GM12872 (cell line): ENCODE measurements at regions not wholly inside any gene's neighbourhood (a gene's known extent, or its start where the extent isn't known, plus 50 kb on each side); places are given as distances from the start of the nearest gene placed in this dataset.

Experiments
- CTCF ChIP-seq: IDR thresholded peaks from 3 replicates; pipeline ENCODE4 v1.5.1; 2011; ENCODE audit warnings: low read depth, mild to moderate bottlenecking, low read length, moderate library complexity; ENCODE audit not compliant: insufficient read depth

GRCh38 chr10:53088961-53089360 is 316.4 kb upstream of the MBL2 start:
- TF ChIP-seq CTCF: no peak

- TF ChIP-seq CTCF: no peak
These were observed 306.7 kb upstream of the MBL2 start for GRCh38 chr10:53079283-53079682.

GRCh38 chr10:53076948-53077347 is 304.4 kb upstream of the MBL2 start:
- no peak for TF ChIP-seq CTCF

GRCh38 chr10:53075469-53075868 is 302.9 kb upstream of the MBL2 start:
- TF ChIP-seq CTCF: no peak

DNA sequence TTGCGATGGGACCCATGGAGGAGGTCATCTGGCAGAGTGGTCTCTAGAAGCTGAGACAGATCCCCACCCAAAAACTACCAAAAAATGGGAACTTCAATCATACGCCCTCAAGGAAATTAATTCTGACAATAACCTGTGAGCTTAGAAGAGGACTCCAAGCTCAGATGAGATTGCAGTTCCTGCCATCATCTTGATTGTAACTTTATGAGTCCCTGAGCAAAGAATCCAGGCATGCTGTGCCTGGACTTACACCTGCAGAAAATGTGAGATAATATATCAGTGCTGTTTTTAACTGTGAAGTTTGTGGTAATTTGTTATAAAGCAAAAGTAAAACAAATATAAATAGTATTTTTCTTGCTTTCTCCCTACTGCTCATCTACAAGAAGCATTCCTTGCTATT is 299.6 kb upstream of the MBL2 start:
- no peak for TF ChIP-seq CTCF

DNA sequence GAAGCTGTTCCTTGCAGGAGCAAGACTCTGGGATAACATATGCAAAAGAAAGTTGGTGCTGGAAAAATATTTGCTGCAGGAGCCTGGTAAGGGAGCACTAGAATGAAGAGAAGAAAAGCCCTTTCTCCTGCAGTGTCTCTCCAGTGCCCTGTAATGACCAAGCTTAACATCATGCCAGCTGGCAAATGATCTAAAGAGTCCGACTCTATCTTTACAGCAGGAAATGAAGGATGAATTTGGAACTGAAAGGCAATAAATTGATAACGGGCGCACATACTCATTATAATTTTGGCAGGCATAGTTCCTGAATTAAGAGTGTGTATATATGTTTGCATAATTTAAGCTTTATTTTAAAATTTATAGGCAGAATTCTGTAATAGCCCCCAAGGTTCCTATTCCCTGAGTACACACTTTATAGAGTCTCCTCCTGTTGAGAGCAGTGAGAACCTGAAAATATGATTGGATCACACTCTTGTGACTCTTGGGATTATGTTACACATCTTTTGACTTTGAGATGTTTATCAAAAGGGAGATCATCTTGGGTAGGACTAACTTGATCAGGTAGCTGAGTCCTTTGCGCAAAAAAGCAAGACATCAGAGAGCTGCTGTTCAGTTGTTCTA is 299.0 kb upstream of the MBL2 start:
- TF ChIP-seq CTCF: no peak

DNA sequence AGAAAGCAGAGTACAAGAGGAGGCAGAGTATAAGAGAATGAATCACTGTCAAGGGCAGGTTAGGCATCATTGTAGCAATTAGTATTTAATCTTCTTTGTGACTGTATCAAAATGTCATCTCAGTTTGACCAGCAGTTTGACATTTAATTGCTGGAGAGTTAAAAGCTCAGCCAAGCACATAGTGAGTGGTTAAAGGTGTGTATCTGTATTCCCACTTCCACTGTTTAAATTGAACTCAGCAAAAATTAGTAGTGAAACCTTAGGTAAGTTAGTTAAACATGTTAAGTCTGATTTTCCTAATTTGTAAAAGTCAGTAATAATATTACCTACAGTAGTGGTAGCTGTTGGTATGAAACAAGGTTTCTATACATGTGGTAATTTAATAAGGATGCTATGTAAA is 296.4 kb upstream of the MBL2 start:
- TF ChIP-seq CTCF: no peak
